HepG2 (cell line): ENCODE measurements at regions not wholly inside any gene's neighbourhood (a gene's known extent, or its start where the extent isn't known, plus 50 kb on each side); places are given as distances from the start of the nearest gene placed in this dataset.

ENCODE experiments used
- ATAC-seq: fragments of 200-7000 bp; cut with Tn5 transposase; 3 replicates; pipeline ENCODE4 v1.9.1; 2020; ENCODE audit warnings: mild to moderate bottlenecking, moderate library complexity
- BruUV-seq: library from RNA; stranded (reverse); fragments of 400-500 nt; replicated peaks from 2 replicates; lab custom pipeline; 2021; lab: Mats Ljungman, UMichigan
- CTCF ChIA-PET: fragments of 300-600 bp; formaldehyde crosslinking; extraction: SDS; loops from one replicate; lab custom pipeline; 2021; ENCODE audit warnings: low total read pairs, inconsistent platforms, low intra/inter-chr PET ratio; lab: Yijun Ruan, JAX
- POLR2A ChIA-PET: fragments of 350-600 bp; sonication (Branson Sonifier 250); formaldehyde crosslinking; loops from one replicate; lab custom pipeline; 2020; ENCODE audit warnings: antibody characterized with exemption, inconsistent platforms; lab: Yijun Ruan, JAX
- DNase-seq: peaks from one replicate; pipeline ENCODE4 v3.0.0-alpha.2; 2015; ENCODE audit warnings: low spot score
- FAIRE-seq: peaks from 3 replicates; lab custom pipeline; 2011; peaks lifted over from hg19 to GRCh38; lab: Jason Lieb, UNC
- H2AFZ ChIP-seq: one replicate; pipeline ENCODE4 v1.6.1; 2011; ENCODE audit warnings: low read length, inconsistent platforms
- H3K27ac ChIP-seq: fragments of 300-600 bp; 3 replicates; pipeline ENCODE4 v1.8.0; 2011; ENCODE audit warnings: mixed run types, mild to moderate bottlenecking, mixed read lengths, low read length, inconsistent platforms; ENCODE audit not compliant: insufficient read depth; ENCODE audit errors: extremely low read length
- H3K27me3 ChIP-seq, 2 experiments: fragments of 200-600 bp in 1 of 2; 2 replicates in 1 of 2; 3 replicates in 1 of 2; pipeline versions ENCODE4 v1.6.0 to v1.8.0; 2011; ENCODE audit warnings: low read length in 2 of 2, mild to moderate bottlenecking in 2 of 2, moderate library complexity in 2 of 2, inconsistent platforms in 1 of 2; ENCODE audit not compliant: insufficient read depth in 2 of 2, control insufficient read depth in 1 of 2
- H3K36me3 ChIP-seq, 2 experiments: fragments of 200-600 bp in 1 of 2; replicated peaks in 1 of 2; 2 replicates in 1 of 2; 3 replicates in 1 of 2; pipeline versions ENCODE4 v1.5.1 to v1.8.0; 2011; ENCODE audit warnings: low read length in 2 of 2, inconsistent platforms in 1 of 2; ENCODE audit not compliant: insufficient read depth in 2 of 2, control insufficient read depth in 1 of 2
- H3K4me1 ChIP-seq: 2 replicates; pipeline ENCODE4 v1.5.1; 2012; ENCODE audit warnings: low read length, inconsistent platforms; ENCODE audit not compliant: insufficient read depth
- H3K4me2 ChIP-seq: 2 replicates; pipeline ENCODE4 v1.6.0; 2011; ENCODE audit warnings: low read depth, low read length, inconsistent platforms
- H3K4me3 ChIP-seq, 3 experiments: fragments of 200-600 bp in 1 of 3; sonication (generic), shearing (Covaris generic) in 1 of 3; replicated peaks in 1 of 3; 2 replicates each; pipeline ENCODE4 v1.5.1; 2011 to 2016; ENCODE audit warnings: low read length in 3 of 3, inconsistent platforms in 2 of 3, low read depth in 2 of 3, mild to moderate bottlenecking in 2 of 3, control low read depth in 1 of 3, mixed read lengths in 1 of 3; ENCODE audit not compliant: insufficient read depth in 1 of 3
- H3K79me2 ChIP-seq: one replicate; pipeline ENCODE4 v1.6.1; 2011; ENCODE audit warnings: low read length, inconsistent platforms; ENCODE audit not compliant: insufficient read depth
- H3K9ac ChIP-seq: 2 replicates; pipeline ENCODE4 v1.6.0; 2011; ENCODE audit warnings: mild to moderate bottlenecking, low read depth, low read length, inconsistent platforms; ENCODE audit not compliant: insufficient read depth
- H3K9me3 ChIP-seq: 2 replicates; pipeline ENCODE4 v1.5.1; 2012; ENCODE audit warnings: mild to moderate bottlenecking, low read length
- H4K20me1 ChIP-seq: 2 replicates; pipeline ENCODE4 v1.6.0; 2011; ENCODE audit warnings: inconsistent platforms, mild to moderate bottlenecking, low read length, moderate library complexity; ENCODE audit not compliant: insufficient read depth
- BORCS8-MEF2B ChIP-seq: sonication (generic); formaldehyde crosslinking; IDR thresholded peaks from 2 replicates; pipeline ENCODE4 v1.8.0; 2022; ENCODE audit warnings: mild to moderate bottlenecking, missing genetic modification reagents
- ETV6 ChIP-seq: sonication (generic); formaldehyde crosslinking; conservative IDR thresholded peaks from 2 replicates; pipeline ENCODE4 v1.4.0; 2020; ENCODE audit warnings: missing genetic modification reagents
- KDM1A ChIP-seq: IDR thresholded peaks from 2 replicates; pipeline ENCODE4 v1.6.1; 2016; ENCODE audit warnings: missing compliant biosample characterization
- MAFG ChIP-seq: sonication (generic); formaldehyde crosslinking; IDR thresholded peaks from 2 replicates; pipeline ENCODE4 v1.5.1; 2020; ENCODE audit warnings: mild to moderate bottlenecking, missing genetic modification reagents
- MIXL1 ChIP-seq: IDR thresholded peaks from 2 replicates; pipeline ENCODE4 v1.6.1; 2016
- MZF1 ChIP-seq: sonication (generic); formaldehyde crosslinking; IDR thresholded peaks from 2 replicates; pipeline ENCODE4 v1.8.1; 2023; ENCODE audit warnings: mild to moderate bottlenecking, missing genetic modification reagents, borderline replicate concordance
- NCOA2 ChIP-seq: sonication (generic); formaldehyde crosslinking; IDR thresholded peaks from 2 replicates; pipeline ENCODE4 v1.8.0; 2022; ENCODE audit warnings: inconsistent platforms
- NFATC3 ChIP-seq: sonication (generic); formaldehyde crosslinking; IDR thresholded peaks from 2 replicates; pipeline ENCODE4 v1.5.1; 2020; ENCODE audit warnings: mild to moderate bottlenecking, missing genetic modification reagents
- NFE2L2 ChIP-seq: fragments of 150-350 bp; IDR thresholded peaks from 2 replicates; pipeline ENCODE4 v1.6.1; 2014; ENCODE audit warnings: low read length
- NR3C1 ChIP-seq: sonication (generic); formaldehyde crosslinking; IDR thresholded peaks from 2 replicates; pipeline ENCODE4 v1.4.0; 2020; ENCODE audit warnings: missing genetic modification reagents
- RBAK ChIP-seq: sonication (generic); formaldehyde crosslinking; IDR thresholded peaks from 2 replicates; pipeline ENCODE4 v1.5.1; 2020; ENCODE audit warnings: mild to moderate bottlenecking, missing genetic modification reagents
- SMYD3 ChIP-seq: sonication (generic); formaldehyde crosslinking; IDR thresholded peaks from 2 replicates; pipeline ENCODE4 v1.8.1; 2023; ENCODE audit warnings: mild to moderate bottlenecking, missing genetic modification reagents
- TAF15 ChIP-seq: fragments of 200-400 bp; formaldehyde crosslinking; IDR thresholded peaks from one replicate; pipeline ENCODE4 v1.6.1; 2018; ENCODE audit warnings: mild to moderate bottlenecking, low read depth, low read length; ENCODE audit not compliant: poor library complexity, severe bottlenecking
- THYN1 ChIP-seq: sonication (generic); formaldehyde crosslinking; IDR thresholded peaks from 2 replicates; pipeline ENCODE4 v1.8.1; 2023; ENCODE audit warnings: low read depth, mild to moderate bottlenecking, moderate library complexity, missing genetic modification reagents, borderline replicate concordance
- U2AF1 ChIP-seq: fragments of 200-400 bp; formaldehyde crosslinking; optimal IDR thresholded peaks from 2 replicates; pipeline ENCODE3; 2017; ENCODE audit warnings: mild to moderate bottlenecking, low read depth, low read length
- ZNF383 ChIP-seq: sonication (generic); formaldehyde crosslinking; IDR thresholded peaks from 2 replicates; pipeline ENCODE4 v1.4.0; 2020; ENCODE audit warnings: missing genetic modification reagents, mild to moderate bottlenecking, borderline replicate concordance
- ZNF839 ChIP-seq: sonication (generic); formaldehyde crosslinking; IDR thresholded peaks from 2 replicates; pipeline ENCODE4 v1.4.0; 2020; ENCODE audit warnings: missing genetic modification reagents, mild to moderate bottlenecking, borderline replicate concordance
- WGBS: methylation state at CpG from one replicate; pipeline ENCODE4 v1.1.6; 2017; ENCODE audit warnings: low lambda C conversion rate; 5-methylcytosine and 5-hydroxymethylcytosine counted together
- in situ Hi-C: cut with HindIII; loops from 2 replicates; pipeline ENCODE4 v1.10.0; 2017; ENCODE audit warnings: low pct_unique_long_range_greater_than_20kb; ENCODE audit not compliant: extremely low pct_ligation_motif_present
- intact Hi-C: fragments of 100-400 bp; cut with micrococcal nuclease; formaldehyde crosslinking; loops from one replicate; pipeline ENCODE4 v1.10.0; 2022; ENCODE audit not compliant: unreplicated experiment
- TF ChIP-seq, protein P1 (sequence below): sonication (generic); formaldehyde crosslinking; IDR thresholded peaks from 2 replicates; pipeline ENCODE4 v1.4.0; 2020; ENCODE audit warnings: missing genetic modification reagents; ENCODE audit errors: not compliant biosample characterization
- TF ChIP-seq, protein P2 (sequence below): sonication (generic); formaldehyde crosslinking; IDR thresholded peaks from 2 replicates; pipeline ENCODE4 v1.5.0; 2020; ENCODE audit warnings: mild to moderate bottlenecking, missing genetic modification reagents

DNA sequence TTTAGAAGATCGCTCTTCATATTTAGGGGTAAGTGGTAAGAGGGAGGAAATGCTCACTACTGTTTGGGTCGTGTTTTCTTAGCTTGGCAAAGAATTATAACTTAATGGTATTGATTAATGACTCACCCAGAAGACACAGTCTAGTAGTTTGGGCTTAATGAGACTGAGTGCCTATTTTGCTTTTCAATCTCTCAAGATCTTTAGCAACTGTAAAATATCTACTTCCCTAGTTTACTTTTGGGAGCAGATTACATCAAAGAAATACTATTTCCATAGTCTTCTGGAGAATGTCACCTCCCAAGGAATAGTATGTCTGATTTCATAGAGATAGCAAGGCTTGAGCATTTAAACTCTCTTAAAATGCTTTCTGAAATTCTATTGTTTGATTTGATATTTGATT is 100.5 kb upstream of the SLC25A13 start:
- Histone ChIP-seq H3K9me3 (no peaks in the 10 kb centered on the region), H3K4me1 (peaks cover 32% of the 10 kb centered on the region), H3K4me3 (no peak overlapping the region), H4K20me1 (no peaks in the 10 kb centered on the region), H3K9ac (no peak overlapping the region), H3K4me2 (no peak overlapping the region), H3K27me3 (no peaks in the 10 kb centered on the region), H3K27ac (no peak overlapping the region), H2AFZ (no peak overlapping the region), H3K79me2 (no peaks in the 10 kb centered on the region), H3K36me3 (no peaks in the 10 kb centered on the region)
- DNase-seq (no peak), FAIRE-seq (no peak), ATAC-seq (no peak)
- 79% methylated on average over 2 of the region's 2 CpGs for WGBS
- no TSS peak for BruUV-seq
- TF ChIP-seq, protein P1, sequence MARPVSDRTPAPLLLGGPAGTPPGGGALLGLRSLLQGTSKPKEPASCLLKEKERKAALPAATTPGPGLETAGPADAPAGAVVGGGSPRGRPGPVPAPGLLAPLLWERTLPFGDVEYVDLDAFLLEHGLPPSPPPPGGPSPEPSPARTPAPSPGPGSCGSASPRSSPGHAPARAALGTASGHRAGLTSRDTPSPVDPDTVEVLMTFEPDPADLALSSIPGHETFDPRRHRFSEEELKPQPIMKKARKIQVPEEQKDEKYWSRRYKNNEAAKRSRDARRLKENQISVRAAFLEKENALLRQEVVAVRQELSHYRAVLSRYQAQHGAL, result no peak
- TF ChIP-seq RBAK (CRISPR knock-in tag), result no peak
- no peak for TF ChIP-seq MAFG (CRISPR knock-in tag)
- TF ChIP-seq NFE2L2, result no peak
- no peak for TF ChIP-seq NFATC3 (CRISPR knock-in tag)
- no peak for TF ChIP-seq NCOA2 (CRISPR knock-in tag)
- no peak for TF ChIP-seq MZF1 (CRISPR knock-in tag)
- no peak for TF ChIP-seq SMYD3 (CRISPR knock-in tag)
- no peak for TF ChIP-seq THYN1 (CRISPR knock-in tag)
- TF ChIP-seq U2AF1, result no peak
- TF ChIP-seq NR3C1 (CRISPR knock-in tag), result no peak
- no peak for TF ChIP-seq KDM1A (CRISPR knock-in tag)
- TF ChIP-seq, protein P2, sequence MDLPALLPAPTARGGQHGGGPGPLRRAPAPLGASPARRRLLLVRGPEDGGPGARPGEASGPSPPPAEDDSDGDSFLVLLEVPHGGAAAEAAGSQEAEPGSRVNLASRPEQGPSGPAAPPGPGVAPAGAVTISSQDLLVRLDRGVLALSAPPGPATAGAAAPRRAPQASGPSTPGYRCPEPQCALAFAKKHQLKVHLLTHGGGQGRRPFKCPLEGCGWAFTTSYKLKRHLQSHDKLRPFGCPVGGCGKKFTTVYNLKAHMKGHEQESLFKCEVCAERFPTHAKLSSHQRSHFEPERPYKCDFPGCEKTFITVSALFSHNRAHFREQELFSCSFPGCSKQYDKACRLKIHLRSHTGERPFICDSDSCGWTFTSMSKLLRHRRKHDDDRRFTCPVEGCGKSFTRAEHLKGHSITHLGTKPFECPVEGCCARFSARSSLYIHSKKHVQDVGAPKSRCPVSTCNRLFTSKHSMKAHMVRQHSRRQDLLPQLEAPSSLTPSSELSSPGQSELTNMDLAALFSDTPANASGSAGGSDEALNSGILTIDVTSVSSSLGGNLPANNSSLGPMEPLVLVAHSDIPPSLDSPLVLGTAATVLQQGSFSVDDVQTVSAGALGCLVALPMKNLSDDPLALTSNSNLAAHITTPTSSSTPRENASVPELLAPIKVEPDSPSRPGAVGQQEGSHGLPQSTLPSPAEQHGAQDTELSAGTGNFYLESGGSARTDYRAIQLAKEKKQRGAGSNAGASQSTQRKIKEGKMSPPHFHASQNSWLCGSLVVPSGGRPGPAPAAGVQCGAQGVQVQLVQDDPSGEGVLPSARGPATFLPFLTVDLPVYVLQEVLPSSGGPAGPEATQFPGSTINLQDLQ (CRISPR knock-in tag), result no peak
- TF ChIP-seq ZNF839 (CRISPR knock-in tag), result no peak
- TF ChIP-seq MIXL1, result no peak
- TF ChIP-seq ZNF383, result no peak
- no peak for TF ChIP-seq BORCS8-MEF2B
- TF ChIP-seq TAF15, result no peak
- no peak for TF ChIP-seq ETV6 (CRISPR knock-in tag)
- intact Hi-C loops, result no loop called here
- POLR2A ChIA-PET, result no interaction called here
- in situ Hi-C loops, result no loop called here
- CTCF ChIA-PET, result no interaction called here
